WTC11 (cell line): ENCODE measurements at regions not wholly inside any gene's neighbourhood (a gene's known extent, or its start where the extent isn't known, plus 50 kb on each side); places are given as distances from the start of the nearest gene placed in this dataset.

Experiments
- ATAC-seq: fragments of 200-7000 bp; cut with Tn5 transposase; 2 replicates; pipeline ENCODE4 v1.10.0; 2021; ENCODE audit warnings: mild to moderate bottlenecking, moderate library complexity
- CTCF ChIA-PET: fragments of 300-600 bp; sonication (Branson Sonifier 250); formaldehyde crosslinking; loops from one replicate; lab custom pipeline; 2021; ENCODE audit warnings: antibody characterized with exemption; lab: Charles Lee
- POLR2A ChIA-PET: fragments of 350-600 bp; sonication (Branson Sonifier 250); formaldehyde crosslinking; loops from one replicate; lab custom pipeline; 2021; ENCODE audit warnings: antibody characterized with exemption; lab: Charles Lee
- DNase-seq: peaks from one replicate; pipeline ENCODE4 v3.0.0; 2021; ENCODE audit warnings: low spot score
- H3K27ac Mint-ChIP-seq: 2 replicates; pipeline ENCODE4 v1.8.0; 2021; ENCODE audit warnings: mixed read lengths
- H3K27me3 Mint-ChIP-seq: 2 replicates; pipeline ENCODE4 v1.8.0; 2021; ENCODE audit warnings: low read depth, mild to moderate bottlenecking, moderate library complexity, mixed read lengths
- H3K36me3 Mint-ChIP-seq: 2 replicates; pipeline ENCODE4 v1.8.0; 2021; ENCODE audit warnings: mixed read lengths
- H3K4me1 Mint-ChIP-seq: 2 replicates; pipeline ENCODE4 v1.8.0; 2022; ENCODE audit warnings: mixed read lengths
- H3K4me3 Mint-ChIP-seq: 2 replicates; pipeline ENCODE4 v1.8.0; 2021; ENCODE audit warnings: mild to moderate bottlenecking, moderate library complexity, mixed read lengths
- H3K9me3 Mint-ChIP-seq: 2 replicates; pipeline ENCODE4 v1.8.0; 2021; ENCODE audit warnings: mixed read lengths
- AR ChIP-seq: fragments of 250-450 bp; sonication (Bioruptor Pico); IDR thresholded peaks from 2 replicates; pipeline ENCODE4 v1.9.0; 2021; ENCODE audit warnings: mild to moderate bottlenecking
- ATF2 ChIP-seq: sonication (generic); formaldehyde crosslinking; IDR thresholded peaks from 2 replicates; pipeline ENCODE4 v1.8.1; 2022; ENCODE audit warnings: low read depth, missing genetic modification reagents, borderline replicate concordance
- CTCF ChIP-seq: fragments of 200-600 bp; IDR thresholded peaks from 2 replicates; pipeline ENCODE4 v1.8.0; 2022; ENCODE audit warnings: antibody characterized with exemption
- E2F1 ChIP-seq: sonication (generic); formaldehyde crosslinking; IDR thresholded peaks from 2 replicates; pipeline ENCODE4 v1.8.0; 2022; ENCODE audit warnings: mild to moderate bottlenecking, missing genetic modification reagents
- ELF4 ChIP-seq: sonication (generic); formaldehyde crosslinking; IDR thresholded peaks from 2 replicates; pipeline ENCODE4 v1.8.1; 2022; ENCODE audit warnings: low read depth, mild to moderate bottlenecking, moderate library complexity, missing genetic modification reagents
- ETV6 ChIP-seq: sonication (generic); formaldehyde crosslinking; IDR thresholded peaks from 2 replicates; pipeline ENCODE4 v1.8.1; 2022; ENCODE audit warnings: mild to moderate bottlenecking, missing genetic modification reagents
- FOXJ3 ChIP-seq: sonication (generic); formaldehyde crosslinking; IDR thresholded peaks from 2 replicates; pipeline ENCODE4 v1.9.0; 2021; ENCODE audit warnings: missing genetic modification reagents, mild to moderate bottlenecking, borderline replicate concordance
- GABPB1 ChIP-seq: sonication (generic); formaldehyde crosslinking; IDR thresholded peaks from 2 replicates; pipeline ENCODE4 v1.8.1; 2023; ENCODE audit warnings: mild to moderate bottlenecking, missing genetic modification reagents
- HMGXB4 ChIP-seq: sonication (generic); formaldehyde crosslinking; IDR thresholded peaks from 2 replicates; pipeline ENCODE4 v1.8.1; 2023; ENCODE audit warnings: mild to moderate bottlenecking, moderate library complexity, missing genetic modification reagents
- MLX ChIP-seq: sonication (generic); formaldehyde crosslinking; IDR thresholded peaks from 2 replicates; pipeline ENCODE4 v1.8.1; 2023; ENCODE audit warnings: mild to moderate bottlenecking, missing genetic modification reagents, moderate library complexity
- NFATC4 ChIP-seq: fragments of 250-450 bp; sonication (Bioruptor Pico); IDR thresholded peaks from 2 replicates; pipeline ENCODE4 v1.9.0; 2021; ENCODE audit warnings: mild to moderate bottlenecking
- SMAD4 ChIP-seq: sonication (generic); formaldehyde crosslinking; IDR thresholded peaks from 2 replicates; pipeline ENCODE4 v1.8.0; 2022; ENCODE audit warnings: mild to moderate bottlenecking, missing genetic modification reagents
- SP1 ChIP-seq: sonication (generic); formaldehyde crosslinking; conservative IDR thresholded peaks from 2 replicates; pipeline ENCODE4 v1.8.1; 2022; ENCODE audit warnings: missing genetic modification reagents
- USF2 ChIP-seq: sonication (generic); formaldehyde crosslinking; IDR thresholded peaks from 2 replicates; pipeline ENCODE4 v1.8.1; 2023; ENCODE audit warnings: mild to moderate bottlenecking, missing genetic modification reagents, moderate library complexity
- ZMAT4 ChIP-seq: fragments of 250-450 bp; sonication (Bioruptor Pico); IDR thresholded peaks from 2 replicates; pipeline ENCODE4 v1.9.0; 2021; ENCODE audit warnings: mild to moderate bottlenecking
- ZNF138 ChIP-seq: sonication (generic); formaldehyde crosslinking; conservative IDR thresholded peaks from 2 replicates; pipeline ENCODE4 v1.8.1; 2022; ENCODE audit warnings: mild to moderate bottlenecking, moderate library complexity, missing genetic modification reagents
- ZNF396 ChIP-seq: fragments of 250-450 bp; sonication (Bioruptor Pico); IDR thresholded peaks from 2 replicates; pipeline ENCODE4 v1.8.0; 2021; ENCODE audit warnings: mild to moderate bottlenecking, moderate library complexity, borderline replicate concordance
- ZNF416 ChIP-seq: fragments of 250-450 bp; sonication (Bioruptor Pico); IDR thresholded peaks from 2 replicates; pipeline ENCODE4 v1.9.0; 2021; ENCODE audit warnings: mild to moderate bottlenecking, inconsistent platforms
- ZNF423 ChIP-seq: fragments of 250-450 bp; sonication (Bioruptor Pico); IDR thresholded peaks from 2 replicates; pipeline ENCODE4 v2.1.2; 2022; ENCODE audit warnings: mild to moderate bottlenecking, moderate library complexity
- ZNF512 ChIP-seq: sonication (generic); formaldehyde crosslinking; IDR thresholded peaks from 2 replicates; pipeline ENCODE4 v1.8.1; 2022; ENCODE audit warnings: missing genetic modification reagents, borderline replicate concordance

GRCh38 chr12:22126758-22127157 is 80.7 kb downstream of the CMAS start (continued):
- TF ChIP-seq ZNF512 (CRISPR knock-in tag) (no peak), USF2 (no peak), AR (CRISPR knock-in tag) (no peak), E2F1 (no peak), SMAD4 (CRISPR knock-in tag) (no peak)

GRCh38 chr12:22130671-22131070 is 84.7 kb downstream of the CMAS start:
- Mint-ChIP-seq H3K27ac (no peak overlapping the region), H3K4me1 (no peaks in the 10 kb centered on the region), H3K4me3 (no peak overlapping the region), H3K9me3 (peaks cover 34% of the 10 kb centered on the region), H3K27me3 (no peaks in the 10 kb centered on the region), H3K36me3 (peaks cover 16% of the 10 kb centered on the region)
- ATAC-seq, result no peak
- DNase-seq, result no peak
- CTCF ChIA-PET, result interaction anchor here (0.5 kb wide), 1 partner anchor 433 kb away, joined by 3 read pairs; no protein-coding TSS in a partner anchor
- POLR2A ChIA-PET, result no interaction called here
- TF ChIP-seq NFATC4 (CRISPR knock-in tag) (no peak), SP1 (no peak), GABPB1 (CRISPR knock-in tag) (no peak), ZNF396 (CRISPR knock-in tag) (no peak), ZNF423 (no peak), ATF2 (CRISPR knock-in tag) (no peak), ELF4 (CRISPR knock-in tag) (no peak), CTCF (no peak), ZMAT4 (no peak), ZNF138 (no peak), FOXJ3 (CRISPR knock-in tag) (no peak), HMGXB4 (no peak), ETV6 (CRISPR knock-in tag) (no peak), MLX (no peak), ZNF416 (no peak)
